IMR-90 (cell line): ENCODE measurements at regions not wholly inside any gene's neighbourhood (a gene's known extent, or its start where the extent isn't known, plus 50 kb on each side); places are given as distances from the start of the nearest gene placed in this dataset.

Experiments
- ATAC-seq: fragments of 200-7000 bp; cut with Tn5 transposase; 2 replicates; pipeline ENCODE4 v1.9.1; 2020; ENCODE audit warnings: low read depth, mild to moderate bottlenecking, moderate library complexity
- BruUV-seq: library from RNA; stranded (reverse); fragments of 400-500 nt; replicated peaks from 2 replicates; lab custom pipeline; 2021; lab: Mats Ljungman, UMichigan
- CTCF ChIA-PET: fragments of 300-600 bp; formaldehyde crosslinking; extraction: SDS; loops from one replicate; lab custom pipeline; 2021; ENCODE audit warnings: antibody characterized with exemption; lab: Yijun Ruan, JAX
- POLR2A ChIA-PET: fragments of 300-600 bp; sonication (Branson Sonifier 250); formaldehyde crosslinking; loops from one replicate; lab custom pipeline; 2022; ENCODE audit warnings: antibody characterized with exemption; ENCODE audit not compliant: unreplicated experiment; lab: Charles Lee
- DNase-seq: peaks from one replicate; pipeline ENCODE4 v3.0.0; 2013
- H2AFZ ChIP-seq: replicated peaks from 2 replicates; pipeline ENCODE3; 2013; ENCODE audit warnings: low read length, mild to moderate bottlenecking; ENCODE audit not compliant: poor library complexity
- H2AK5ac ChIP-seq: 2 replicates; pipeline ENCODE4 v1.6.1; 2013; ENCODE audit warnings: low read depth, low read length, inconsistent platforms
- H2AK9ac ChIP-seq: replicated peaks from 2 replicates; pipeline ENCODE3; 2013; ENCODE audit warnings: mild to moderate bottlenecking, low read depth, low read length, moderate library complexity; ENCODE audit not compliant: poor library complexity
- H2BK120ac ChIP-seq: 2 replicates; pipeline ENCODE4 v1.6.1; 2013; ENCODE audit warnings: low read depth, low read length, inconsistent platforms
- H2BK15ac ChIP-seq: 3 replicates; pipeline ENCODE4 v1.6.1; 2013; ENCODE audit warnings: low read depth, low read length, inconsistent platforms
- H2BK20ac ChIP-seq: 2 replicates; pipeline ENCODE4 v1.6.1; 2013; ENCODE audit warnings: low read depth, mild to moderate bottlenecking, inconsistent platforms, low read length, moderate library complexity
- H2BK5ac ChIP-seq: 2 replicates; pipeline ENCODE4 v1.6.1; 2013; ENCODE audit warnings: mild to moderate bottlenecking, low read depth, low read length, inconsistent platforms; ENCODE audit not compliant: poor library complexity, severe bottlenecking
- H3K14ac ChIP-seq: replicated peaks from 2 replicates; pipeline ENCODE4 v1.6.1; 2013; ENCODE audit warnings: low read depth, low read length, inconsistent platforms
- H3K18ac ChIP-seq: 2 replicates; pipeline ENCODE4 v1.6.1; 2013; ENCODE audit warnings: low read depth, low read length, control low read depth
- H3K23ac ChIP-seq: 2 replicates; pipeline ENCODE4 v1.6.1; 2013; ENCODE audit warnings: low read depth, low read length, inconsistent platforms
- H3K27ac ChIP-seq: 2 replicates; pipeline ENCODE4 v1.5.1; 2013; ENCODE audit warnings: mild to moderate bottlenecking, control low read depth, low read length; ENCODE audit not compliant: insufficient read depth
- H3K27me3 ChIP-seq: 2 replicates; pipeline ENCODE4 v1.6.1; 2013; ENCODE audit warnings: low read length; ENCODE audit not compliant: control insufficient read depth, insufficient read depth
- H3K36me3 ChIP-seq: 2 replicates; pipeline ENCODE4 v1.6.1; 2013; ENCODE audit warnings: low read length, mixed read lengths; ENCODE audit not compliant: control insufficient read depth, insufficient read depth
- H3K4ac ChIP-seq: 2 replicates; pipeline ENCODE4 v1.6.1; 2013; ENCODE audit warnings: low read depth, low read length, inconsistent platforms
- H3K4me1 ChIP-seq: 2 replicates; pipeline ENCODE4 v1.6.1; 2013; ENCODE audit warnings: low read length, mixed read lengths; ENCODE audit not compliant: control insufficient read depth, insufficient read depth
- H3K4me2 ChIP-seq: 2 replicates; pipeline ENCODE4 v1.6.1; 2013; ENCODE audit warnings: low read depth, mild to moderate bottlenecking, control low read depth, low read length, moderate library complexity
- H3K4me3 ChIP-seq: 2 replicates; pipeline ENCODE4 v1.5.1; 2013; ENCODE audit warnings: low read depth, mild to moderate bottlenecking, control low read depth, low read length, moderate library complexity; ENCODE audit not compliant: insufficient read depth
- H3K56ac ChIP-seq: 2 replicates; pipeline ENCODE4 v1.6.1; 2013; ENCODE audit warnings: low read length, inconsistent platforms; ENCODE audit not compliant: insufficient read depth; ENCODE audit errors: extremely low read depth
- H3K79me1 ChIP-seq, 2 experiments: 2 replicates each; pipeline ENCODE4 v1.6.1; 2013; ENCODE audit warnings: low read length in 2 of 2, inconsistent platforms in 1 of 2, low read depth in 1 of 2
- H3K9ac ChIP-seq: 2 replicates; pipeline ENCODE4 v1.6.1; 2013; ENCODE audit warnings: low read depth, low read length, control low read depth
- H3K9me1 ChIP-seq: 2 replicates; pipeline ENCODE4 v1.6.1; 2013; ENCODE audit warnings: low read length, inconsistent platforms; ENCODE audit not compliant: insufficient read depth
- H3K9me3 ChIP-seq: 2 replicates; pipeline ENCODE4 v1.6.1; 2013; ENCODE audit warnings: low read length; ENCODE audit not compliant: control insufficient read depth, insufficient read depth
- H4K20me1 ChIP-seq: 2 replicates; pipeline ENCODE4 v1.6.1; 2013; ENCODE audit warnings: low read length, inconsistent platforms; ENCODE audit not compliant: insufficient read depth
- H4K5ac ChIP-seq: 2 replicates; pipeline ENCODE4 v1.6.1; 2013; ENCODE audit warnings: mild to moderate bottlenecking, low read depth, low read length, control low read depth
- H4K8ac ChIP-seq, 2 experiments: 2 replicates each; pipeline ENCODE4 v1.6.1; 2013; ENCODE audit warnings: low read depth in 2 of 2, low read length in 2 of 2, control low read depth in 1 of 2, inconsistent platforms in 1 of 2
- H4K91ac ChIP-seq: 2 replicates; pipeline ENCODE4 v1.6.1; 2013; ENCODE audit warnings: low read depth, low read length, inconsistent platforms; ENCODE audit not compliant: insufficient read depth
- MXI1 ChIP-seq: IDR thresholded peaks from 2 replicates; pipeline ENCODE4 v1.6.1; 2012; ENCODE audit warnings: low read depth, mild to moderate bottlenecking, low read length, moderate library complexity, borderline replicate concordance
- WGBS, 2 experiments: methylation state at CpG; one replicate each; pipeline versions ENCODE4 v1.1.5 to v1.1.7; 2013; ENCODE audit warnings: missing lambda C conversion rate in 2 of 2; ENCODE audit not compliant: insufficient read length in 1 of 2; ENCODE audit errors: extremely low coverage in 2 of 2; 5-methylcytosine and 5-hydroxymethylcytosine counted together
- dilution Hi-C: fragments of 300-500 bp; cut with HindIII; formaldehyde crosslinking; loops from one replicate; pipeline ENCODE4 v1.14.3; 2018; ENCODE audit warnings: low sequenced_read_pairs; ENCODE audit not compliant: unreplicated experiment
- in situ Hi-C: fragments of 300-500 bp; cut with MboI; formaldehyde crosslinking; loops from 3 replicates; pipeline ENCODE4 v1.14.3; 2019; ENCODE audit warnings: low sequenced_read_pairs, inconsistent platforms, mixed read lengths
- intact Hi-C: fragments of 100-400 bp; cut with micrococcal nuclease; formaldehyde crosslinking; loops from 2 replicates; pipeline ENCODE4 v1.10.0; 2022

DNA sequence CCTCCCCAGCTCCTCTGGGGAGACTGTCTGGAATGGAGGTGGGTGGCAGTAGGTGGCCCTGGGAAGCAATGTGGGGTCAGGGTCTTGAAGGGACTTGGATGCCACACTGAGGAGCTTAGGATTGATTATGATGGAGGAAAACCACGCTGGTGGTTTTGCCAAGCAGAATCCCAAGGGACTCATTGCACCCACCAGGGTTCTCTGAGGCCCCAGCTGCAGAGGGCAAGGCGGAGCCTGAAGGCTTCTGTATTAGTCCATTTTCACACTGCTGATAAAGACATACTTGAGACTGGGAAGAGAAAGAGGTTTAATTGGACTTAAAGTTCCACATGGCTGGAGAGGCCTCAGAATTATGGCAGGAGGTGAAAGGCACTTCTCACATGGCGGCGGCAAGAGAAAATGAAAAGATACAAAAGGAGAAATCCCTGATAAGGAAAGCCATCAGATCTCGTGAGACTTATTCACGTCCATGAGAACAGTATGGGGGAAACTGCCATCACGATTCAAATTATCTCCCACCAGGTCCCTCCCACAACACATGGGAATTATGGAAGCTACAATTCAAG is 87.2 kb upstream of the YWHAQ start:
- Histone ChIP-seq H2BK120ac (no peak overlapping the region), H3K36me3 (no peaks in the 10 kb centered on the region), H2AK5ac (no peak overlapping the region), H2BK20ac (no peak overlapping the region), H3K9me1 (no peaks in the 10 kb centered on the region; the same call in 1 of the 2 replicates), H3K9ac (no peak overlapping the region), H3K79me1 (no peaks in the 10 kb centered on the region), H4K8ac (no peak overlapping the region), H3K14ac (no peak overlapping the region), H3K4me1 (no peaks in the 10 kb centered on the region), H3K4ac (no peak overlapping the region), H3K4me2 (no peak overlapping the region), H3K4me3 (no peak overlapping the region), H4K20me1 (no peaks in the 10 kb centered on the region), H3K27me3 (no peaks in the 10 kb centered on the region), H4K5ac (no peak overlapping the region), H2BK15ac (no peak overlapping the region), H3K56ac (no peak overlapping the region), H3K27ac (no peak overlapping the region), H4K91ac (no peak overlapping the region), H2AK9ac (peak overlapping the region; percentile 55), H3K9me3 (no peaks in the 10 kb centered on the region), H3K18ac (no peak overlapping the region), H2AFZ (no peak overlapping the region), H2BK5ac (no peak overlapping the region), H3K23ac (no peak overlapping the region)
- ATAC-seq (no peak), DNase-seq (no peak)
- intact Hi-C loops (no loop called here), dilution Hi-C loops (no loop called here), in situ Hi-C loops (no loop called here)
- POLR2A ChIA-PET: no interaction called here
- CTCF ChIA-PET: no interaction called here
- no peak for TF ChIP-seq MXI1
- no CpG with 5 or more reads among the region's 7 CpGs for WGBS, 2 experiments
- BruUV-seq: no TSS peak
